ENCODE measurements at regions not wholly inside any gene's neighbourhood (a gene's known extent, or its start where the extent isn't known, plus 50 kb on each side); places are given as distances from the start of the nearest gene placed in this dataset.

DNA sequence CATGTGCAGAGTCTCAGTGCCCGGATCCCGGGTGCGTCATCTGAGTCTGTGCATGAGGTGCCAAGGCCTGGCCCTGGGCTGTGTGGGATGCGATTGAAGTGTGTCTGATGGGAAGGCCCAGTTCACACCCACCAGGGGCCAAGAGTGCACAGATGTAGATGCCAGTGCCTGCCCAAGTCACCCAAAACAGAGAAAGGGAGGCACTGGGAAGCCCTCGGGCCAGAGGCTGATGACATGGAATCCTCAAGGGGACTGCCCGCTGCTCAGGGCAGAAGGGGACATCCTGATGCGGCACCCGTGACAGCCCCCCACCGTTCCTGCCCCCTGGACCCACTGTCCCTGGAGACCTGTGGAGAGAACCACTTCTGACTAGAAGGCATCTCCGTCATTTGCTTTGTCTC lies 72.2 kb upstream of the ZNF479 start:
- no peaks in the 10 kb centered on the region for H3K27me3 ChIP-seq (ENCODE audit: control insufficient read depth in 3 of 3, insufficient read depth in 3 of 3, low read length in 2 of 3)
- WGBS, 2 donors, result 86 to 87% methylated on average over 10 of the region's 10 CpGs
- no peak overlapping the region for H3K27ac ChIP-seq (ENCODE audit: low read depth in 1 of 2, low read length in 1 of 2)
- H3K36me3 ChIP-seq (ENCODE audit: control insufficient read depth in 4 of 4, insufficient read depth in 4 of 4, low read length in 4 of 4), result no peaks in the 10 kb centered on the region
- TF ChIP-seq, protein P1, sequence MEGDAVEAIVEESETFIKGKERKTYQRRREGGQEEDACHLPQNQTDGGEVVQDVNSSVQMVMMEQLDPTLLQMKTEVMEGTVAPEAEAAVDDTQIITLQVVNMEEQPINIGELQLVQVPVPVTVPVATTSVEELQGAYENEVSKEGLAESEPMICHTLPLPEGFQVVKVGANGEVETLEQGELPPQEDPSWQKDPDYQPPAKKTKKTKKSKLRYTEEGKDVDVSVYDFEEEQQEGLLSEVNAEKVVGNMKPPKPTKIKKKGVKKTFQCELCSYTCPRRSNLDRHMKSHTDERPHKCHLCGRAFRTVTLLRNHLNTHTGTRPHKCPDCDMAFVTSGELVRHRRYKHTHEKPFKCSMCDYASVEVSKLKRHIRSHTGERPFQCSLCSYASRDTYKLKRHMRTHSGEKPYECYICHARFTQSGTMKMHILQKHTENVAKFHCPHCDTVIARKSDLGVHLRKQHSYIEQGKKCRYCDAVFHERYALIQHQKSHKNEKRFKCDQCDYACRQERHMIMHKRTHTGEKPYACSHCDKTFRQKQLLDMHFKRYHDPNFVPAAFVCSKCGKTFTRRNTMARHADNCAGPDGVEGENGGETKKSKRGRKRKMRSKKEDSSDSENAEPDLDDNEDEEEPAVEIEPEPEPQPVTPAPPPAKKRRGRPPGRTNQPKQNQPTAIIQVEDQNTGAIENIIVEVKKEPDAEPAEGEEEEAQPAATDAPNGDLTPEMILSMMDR (IDR thresholded peaks at IDR 0.05; ENCODE audit: control extremely low read depth, extremely low read depth), result no peak
- H3K4me3 ChIP-seq, result no peak overlapping the region
- no peak overlapping the region for H3K9ac ChIP-seq (ENCODE audit: insufficient read depth in 1 of 2, low read length in 2 of 2)
- H3K4me1 ChIP-seq (ENCODE audit: control insufficient read depth in 5 of 5, insufficient read depth in 5 of 5, low read length in 5 of 5), result no peaks in the 10 kb centered on the region
- ATAC-seq (ENCODE audit: insufficient read depth, low FRiP score) (no peak), DNase-seq (no peak)
- H3K9me3 ChIP-seq (ENCODE audit: control insufficient read depth in 4 of 4, insufficient read depth in 3 of 4, low read length in 3 of 4), result peaks cover 0 to 63% (median 10%) of the 10 kb centered on the region in 4 donors

- Histone ChIP-seq H3K4me1 (ENCODE audit: control insufficient read depth in 5 of 5, insufficient read depth in 5 of 5, low read length in 5 of 5) (no peaks in the 10 kb centered on the region), H3K9ac (ENCODE audit: insufficient read depth in 1 of 2, low read length in 2 of 2) (no peak overlapping the region), H3K27me3 (ENCODE audit: control insufficient read depth in 3 of 3, insufficient read depth in 3 of 3, low read length in 2 of 3) (no peaks in the 10 kb centered on the region), H3K9me3 (ENCODE audit: control insufficient read depth in 4 of 4, insufficient read depth in 3 of 4, low read length in 3 of 4) (peaks cover 0 to 63% (median 11%) of the 10 kb centered on the region in 4 donors), H3K4me3 (no peak overlapping the region), H3K36me3 (ENCODE audit: control insufficient read depth in 4 of 4, insufficient read depth in 4 of 4, low read length in 4 of 4) (no peaks in the 10 kb centered on the region), H3K27ac (ENCODE audit: low read depth in 1 of 2, low read length in 1 of 2) (no peak overlapping the region)
- no peak for DNase-seq
- TF ChIP-seq, protein P1 (IDR thresholded peaks at IDR 0.05; ENCODE audit: control extremely low read depth, extremely low read depth), result no peak
- no peak for ATAC-seq (ENCODE audit: insufficient read depth, low FRiP score)
- 90 to 92% methylated on average over 7 of the region's 7 CpGs for WGBS, 2 donors
Measured at GRCh38 chr7:57205000-57205399, 72.8 kb upstream of the ZNF479 start.

GRCh38 chr7:57207836-57208235 lies 75.6 kb upstream of the ZNF479 start:
- 71 to 77% methylated on average over 6 of the region's 6 CpGs for WGBS, 2 donors
- no peak for DNase-seq
- peaks cover 0 to 52% (median 6%) of the 10 kb centered on the region in 4 donors for H3K9me3 ChIP-seq (ENCODE audit: control insufficient read depth in 4 of 4, insufficient read depth in 3 of 4, low read length in 3 of 4)

More at GRCh38 chr7:57207836-57208235, 75.6 kb upstream of the ZNF479 start:
- Histone ChIP-seq H3K9ac (ENCODE audit: insufficient read depth in 1 of 2, low read length in 2 of 2) (no peak overlapping the region), H3K4me1 (ENCODE audit: control insufficient read depth in 5 of 5, insufficient read depth in 5 of 5, low read length in 5 of 5) (no peaks in the 10 kb centered on the region), H3K27me3 (ENCODE audit: control insufficient read depth in 3 of 3, insufficient read depth in 3 of 3, low read length in 2 of 3) (no peaks in the 10 kb centered on the region), H3K27ac (ENCODE audit: low read depth in 1 of 2, low read length in 1 of 2) (no peak overlapping the region), H3K36me3 (ENCODE audit: control insufficient read depth in 4 of 4, insufficient read depth in 4 of 4, low read length in 4 of 4) (no peaks in the 10 kb centered on the region), H3K4me3 (no peak overlapping the region)
- TF ChIP-seq, protein P1 (IDR thresholded peaks at IDR 0.05; ENCODE audit: control extremely low read depth, extremely low read depth), result no peak
- no peak for ATAC-seq (ENCODE audit: insufficient read depth, low FRiP score)
